Bronchial epithelial cell (primary cell): ENCODE measurements at regions not wholly inside any gene's neighbourhood (a gene's known extent, or its start where the extent isn't known, plus 50 kb on each side); places are given as distances from the start of the nearest gene placed in this dataset.

Experiments
- DNase-seq: peaks from one replicate; pipeline ENCODE4 v3.0.0-alpha.2; 2010; ENCODE audit warnings: low read depth
- FAIRE-seq: peaks from 2 replicates; lab custom pipeline; 2011; peaks lifted over from hg19 to GRCh38; lab: Jason Lieb, UNC
- H3K27me3 ChIP-seq: 2 replicates; pipeline ENCODE4 v1.5.1; 2011; ENCODE audit warnings: low read length; ENCODE audit not compliant: control insufficient read depth, insufficient read depth
- H3K36me3 ChIP-seq: 2 replicates; pipeline ENCODE4 v1.5.1; 2011; ENCODE audit warnings: low read length; ENCODE audit not compliant: control insufficient read depth, insufficient read depth
- H3K4me3 ChIP-seq: 2 replicates; pipeline ENCODE4 v1.5.1; 2011; ENCODE audit warnings: mild to moderate bottlenecking, low read depth, low read length, control low read depth
- CTCF ChIP-seq: IDR thresholded peaks from 2 replicates; pipeline ENCODE4 v1.5.1; 2011; ENCODE audit warnings: mild to moderate bottlenecking, moderate library complexity, low read length, control low read depth, inconsistent platforms; ENCODE audit not compliant: insufficient read depth, severe bottlenecking

- no peak overlapping the region for H3K4me3 ChIP-seq
- no peak for TF ChIP-seq CTCF
- DNase-seq (no peak), FAIRE-seq (no peak)
- H3K36me3 ChIP-seq = no peaks in the 10 kb centered on the region
- H3K27me3 ChIP-seq = no peaks in the 10 kb centered on the region
These were observed 812.6 kb upstream of the ADGRL4 start for GRCh38 chr1:79819140-79819539.

GRCh38 chr1:79817031-79817560 is 810.6 kb upstream of the ADGRL4 start:
- TF ChIP-seq CTCF = no peak

GRCh38 chr1:79815115-79815514 is 808.6 kb upstream of the ADGRL4 start:
- TF ChIP-seq CTCF = no peak
- FAIRE-seq = no peak
- no peak for DNase-seq
- H3K27me3 ChIP-seq = no peaks in the 10 kb centered on the region
- H3K4me3 ChIP-seq = no peak overlapping the region
- no peaks in the 10 kb centered on the region for H3K36me3 ChIP-seq

More at GRCh38 chr1:79817031-79817560, 810.6 kb upstream of the ADGRL4 start:
- DNase-seq (no peak), FAIRE-seq (no peak)
- Histone ChIP-seq H3K4me3 (no peak overlapping the region), H3K27me3 (no peaks in the 10 kb centered on the region), H3K36me3 (no peaks in the 10 kb centered on the region)

GRCh38 chr1:79811173-79811572 is 804.6 kb upstream of the ADGRL4 start:
- Histone ChIP-seq H3K27me3 (no peaks in the 10 kb centered on the region), H3K4me3 (no peak overlapping the region), H3K36me3 (no peaks in the 10 kb centered on the region)
- FAIRE-seq = no peak
- DNase-seq = peak; percentile 87
- no peak for TF ChIP-seq CTCF

GRCh38 chr1:79808816-79809475 is 802.4 kb upstream of the ADGRL4 start:
- TF ChIP-seq CTCF = no peak
- H3K36me3 ChIP-seq = no peaks in the 10 kb centered on the region
- H3K4me3 ChIP-seq = no peak overlapping the region
- no peak for DNase-seq
- no peaks in the 10 kb centered on the region for H3K27me3 ChIP-seq
- FAIRE-seq = no peak

GRCh38 chr1:79807816-79808215 is 801.3 kb upstream of the ADGRL4 start:
- FAIRE-seq = no peak
- TF ChIP-seq CTCF = no peak
- DNase-seq = no peak

More at GRCh38 chr1:79807816-79808215, 801.3 kb upstream of the ADGRL4 start:
- no peak overlapping the region for H3K4me3 ChIP-seq
- H3K36me3 ChIP-seq = no peaks in the 10 kb centered on the region
- H3K27me3 ChIP-seq = no peaks in the 10 kb centered on the region
